Fibroblast of lung (primary cell): ENCODE measurements at regions not wholly inside any gene's neighbourhood (a gene's known extent, or its start where the extent isn't known, plus 50 kb on each side); places are given as distances from the start of the nearest gene placed in this dataset.

Source experiments
- CTCF ChIP-seq, 2 donors: IDR thresholded peaks in 1 of 2; conservative IDR thresholded peaks in 1 of 2; 1 replicate in 1 of 2; 2 replicates in 1 of 2; pipeline ENCODE4 v1.5.1; 2011 to 2012; ENCODE audit warnings: low read length in 2 of 2, control low read depth in 1 of 2, inconsistent platforms in 1 of 2, low read depth in 1 of 2, mild to moderate bottlenecking in 1 of 2
- EZH2 ChIP-seq: IDR thresholded peaks from 2 replicates; pipeline ENCODE4 v1.5.1; 2012; ENCODE audit warnings: low read length, control low read depth, mild to moderate bottlenecking; ENCODE audit errors: missing control alignments

DNA sequence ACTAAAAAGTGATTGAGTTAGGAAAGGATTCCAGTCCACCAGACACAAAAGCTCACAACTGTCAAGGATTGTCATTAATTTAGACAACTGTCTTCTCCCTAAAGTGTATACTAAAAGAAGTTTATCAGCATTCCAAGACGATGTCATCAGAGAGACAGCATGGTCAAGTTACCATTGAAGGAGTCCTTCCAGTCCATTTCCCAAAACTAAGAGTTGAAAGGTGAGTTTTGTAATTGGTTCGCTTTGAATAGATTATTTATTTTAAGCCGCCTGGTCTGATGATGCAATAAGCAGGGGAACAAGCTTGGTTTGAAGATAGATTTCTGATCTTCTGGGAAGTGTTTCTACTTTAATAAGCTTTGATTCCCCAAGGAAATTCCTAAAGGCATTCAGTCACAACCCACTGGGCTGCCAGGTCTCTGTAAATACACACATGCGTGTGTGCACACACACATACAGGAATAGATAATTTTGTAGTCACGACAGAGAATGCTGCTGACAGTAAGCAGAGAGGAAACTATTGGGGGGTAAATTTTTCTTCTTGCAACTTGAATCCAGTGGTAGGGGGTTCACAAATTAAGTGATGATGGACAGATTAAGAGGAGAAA is 234.8 kb downstream of the PIK3R1 start:
- TF ChIP-seq CTCF (conservative IDR thresholded peaks at IDR 0.05 in 1 of 2, IDR thresholded peaks at IDR 0.05 in 1 of 2; ENCODE audit: low read depth in 1 of 2, low read length in 2 of 2) (no peak), EZH2 (no peak)
